ENCODE measurements at regions not wholly inside any gene's neighbourhood (a gene's known extent, or its start where the extent isn't known, plus 50 kb on each side); places are given as distances from the start of the nearest gene placed in this dataset.

DNA sequence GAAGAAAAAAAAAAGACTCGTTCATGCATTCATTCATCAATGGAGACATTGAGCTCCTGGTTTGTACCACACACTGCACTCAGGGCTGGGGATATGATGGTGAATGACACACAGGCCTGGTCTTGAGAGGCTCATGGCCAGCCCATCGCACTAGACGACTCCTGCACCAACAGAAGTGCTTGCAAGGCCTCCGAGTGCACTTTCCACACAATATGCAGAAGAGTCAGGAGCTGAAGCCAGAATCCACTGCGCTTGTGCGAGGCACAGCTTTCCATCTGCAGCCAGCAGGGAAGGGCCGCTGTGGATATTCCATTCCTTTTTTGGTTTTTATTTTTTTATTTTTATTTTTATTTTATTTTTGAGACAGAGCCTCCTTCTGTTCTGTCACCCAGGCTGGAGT, 192.4 kb downstream of the DICER1 start:
- Histone ChIP-seq H3K36me3 (no peaks in the 10 kb centered on the region), H3K4me1 (no peaks in the 10 kb centered on the region), H3K27me3 (peaks cover 0 to 6% (median 0%) of the 10 kb centered on the region in 3 donors), H3K27ac (no peak overlapping the region), H3K4me3 (no peak overlapping the region), H3K9me3 (no peaks in the 10 kb centered on the region)
- no peak for DNase-seq
- intact Hi-C loops (cut with DNase I), result no loop called here
- WGBS, 2 donors, result 83 to 90% methylated on average over 7 of the region's 7 CpGs
- TF ChIP-seq EP300 (IDR thresholded peaks at IDR 0.05), result no peak

DNA sequence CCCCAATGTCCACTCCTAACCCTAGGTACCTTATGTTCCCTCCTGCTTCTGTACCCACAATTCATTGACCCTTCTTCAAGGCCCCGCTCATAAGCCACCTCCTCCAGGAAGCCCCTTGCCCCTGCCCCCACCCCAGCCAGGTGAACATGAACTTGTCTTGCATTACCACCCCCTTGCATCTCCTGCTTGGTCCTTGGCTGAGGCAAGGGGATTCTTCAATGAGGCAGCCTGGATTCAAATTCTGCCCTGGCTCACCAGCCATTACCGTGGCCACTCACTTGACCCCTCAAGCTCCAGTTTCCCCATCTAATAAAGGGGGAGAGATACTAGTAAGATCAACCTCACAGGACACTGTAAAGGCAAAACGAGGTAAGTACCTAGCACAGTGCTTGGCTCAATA, 193.1 kb downstream of the DICER1 start:
- DNase-seq, result no peak
- intact Hi-C loops (cut with DNase I), result no loop called here
- Histone ChIP-seq H3K27ac (no peak overlapping the region), H3K4me1 (no peaks in the 10 kb centered on the region), H3K27me3 (peaks cover 0 to 6% (median 0%) of the 10 kb centered on the region in 3 donors), H3K36me3 (no peaks in the 10 kb centered on the region), H3K4me3 (no peak overlapping the region), H3K9me3 (no peaks in the 10 kb centered on the region)
- 76 to 85% methylated on average over 3 of the region's 3 CpGs for WGBS, 2 donors
- no peak for TF ChIP-seq EP300 (IDR thresholded peaks at IDR 0.05)
- TF ChIP-seq, protein P1, sequence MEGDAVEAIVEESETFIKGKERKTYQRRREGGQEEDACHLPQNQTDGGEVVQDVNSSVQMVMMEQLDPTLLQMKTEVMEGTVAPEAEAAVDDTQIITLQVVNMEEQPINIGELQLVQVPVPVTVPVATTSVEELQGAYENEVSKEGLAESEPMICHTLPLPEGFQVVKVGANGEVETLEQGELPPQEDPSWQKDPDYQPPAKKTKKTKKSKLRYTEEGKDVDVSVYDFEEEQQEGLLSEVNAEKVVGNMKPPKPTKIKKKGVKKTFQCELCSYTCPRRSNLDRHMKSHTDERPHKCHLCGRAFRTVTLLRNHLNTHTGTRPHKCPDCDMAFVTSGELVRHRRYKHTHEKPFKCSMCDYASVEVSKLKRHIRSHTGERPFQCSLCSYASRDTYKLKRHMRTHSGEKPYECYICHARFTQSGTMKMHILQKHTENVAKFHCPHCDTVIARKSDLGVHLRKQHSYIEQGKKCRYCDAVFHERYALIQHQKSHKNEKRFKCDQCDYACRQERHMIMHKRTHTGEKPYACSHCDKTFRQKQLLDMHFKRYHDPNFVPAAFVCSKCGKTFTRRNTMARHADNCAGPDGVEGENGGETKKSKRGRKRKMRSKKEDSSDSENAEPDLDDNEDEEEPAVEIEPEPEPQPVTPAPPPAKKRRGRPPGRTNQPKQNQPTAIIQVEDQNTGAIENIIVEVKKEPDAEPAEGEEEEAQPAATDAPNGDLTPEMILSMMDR (IDR thresholded peaks at IDR 0.05), result no peak
- no peak for TF ChIP-seq POLR2AphosphoS5 (IDR thresholded peaks at IDR 0.05)
- TF ChIP-seq POLR2A (IDR thresholded peaks at IDR 0.05), result no peak

DNA sequence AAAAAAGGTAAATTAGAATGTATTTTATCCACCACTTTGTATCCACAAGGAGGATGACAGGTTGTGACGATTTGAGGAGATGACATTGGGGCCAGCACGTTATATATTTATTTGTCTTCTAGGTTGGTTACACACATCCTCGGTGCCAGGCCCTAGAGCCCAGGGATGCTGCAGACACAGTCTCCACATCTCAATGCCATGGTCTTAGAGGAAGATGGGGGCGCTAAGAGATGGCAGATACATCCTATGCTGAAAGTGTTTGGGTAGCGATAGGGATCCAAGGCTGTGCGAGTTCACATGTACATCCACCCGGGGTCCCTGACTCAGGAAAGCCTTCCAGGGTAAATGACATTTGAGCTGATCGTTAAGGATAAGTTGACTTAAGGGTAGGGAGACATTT, 193.1 kb upstream of the GSC start:
- Histone ChIP-seq H3K4me3 (no peak overlapping the region), H3K27ac (no peak overlapping the region), H3K9me3 (no peaks in the 10 kb centered on the region), H3K36me3 (no peaks in the 10 kb centered on the region), H3K27me3 (peaks cover 0 to 6% (median 0%) of the 10 kb centered on the region in 3 donors), H3K4me1 (no peaks in the 10 kb centered on the region)
- intact Hi-C loops (cut with DNase I), result no loop called here
- WGBS, 2 donors, result 68 to 82% methylated on average over 8 of the region's 8 CpGs
- no peak for DNase-seq
- TF ChIP-seq, protein P1 (IDR thresholded peaks at IDR 0.05), result no peak
- no peak for TF ChIP-seq POLR2A (IDR thresholded peaks at IDR 0.05)
- no peak for TF ChIP-seq POLR2AphosphoS5 (IDR thresholded peaks at IDR 0.05)
- no peak for TF ChIP-seq EP300 (IDR thresholded peaks at IDR 0.05)

DNA sequence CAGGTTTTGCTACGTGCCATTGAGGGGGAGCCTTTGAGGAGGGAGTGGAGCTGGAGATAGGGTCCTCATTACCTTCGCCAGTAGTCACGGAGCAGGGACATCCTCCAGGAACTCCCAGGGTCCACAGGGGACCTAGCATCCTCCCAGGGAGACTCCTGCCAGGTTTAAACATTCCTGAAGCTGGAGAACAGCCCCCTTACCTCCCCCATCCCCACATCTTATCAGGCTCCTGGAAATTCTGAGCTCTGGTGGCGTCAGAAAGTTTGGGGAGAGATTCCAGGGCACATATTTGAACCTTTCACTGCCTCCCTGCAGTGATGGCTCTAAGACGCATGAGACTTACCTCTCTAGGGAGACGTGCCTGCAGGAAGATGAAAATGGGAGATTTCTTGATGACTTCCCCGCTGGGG, 192.3 kb upstream of the GSC start:
- H3K4me3 ChIP-seq, result no peak overlapping the region
- H3K27me3 ChIP-seq, result peaks cover 0 to 6% (median 0%) of the 10 kb centered on the region in 3 donors
- TF ChIP-seq POLR2A (IDR thresholded peaks at IDR 0.05) (no peak), EP300 (IDR thresholded peaks at IDR 0.05) (no peak), POLR2AphosphoS5 (IDR thresholded peaks at IDR 0.05) (no peak)
- TF ChIP-seq, protein P1 (IDR thresholded peaks at IDR 0.05), result no peak
- 54 to 58% methylated on average over 7 of the region's 7 CpGs for WGBS, 2 donors
- H3K36me3 ChIP-seq, result no peaks in the 10 kb centered on the region
- DNase-seq, result no peak
- H3K4me1 ChIP-seq, result no peaks in the 10 kb centered on the region
- H3K27ac ChIP-seq, result no peak overlapping the region
- intact Hi-C loops (cut with DNase I), result no loop called here
- no peaks in the 10 kb centered on the region for H3K9me3 ChIP-seq

DNA sequence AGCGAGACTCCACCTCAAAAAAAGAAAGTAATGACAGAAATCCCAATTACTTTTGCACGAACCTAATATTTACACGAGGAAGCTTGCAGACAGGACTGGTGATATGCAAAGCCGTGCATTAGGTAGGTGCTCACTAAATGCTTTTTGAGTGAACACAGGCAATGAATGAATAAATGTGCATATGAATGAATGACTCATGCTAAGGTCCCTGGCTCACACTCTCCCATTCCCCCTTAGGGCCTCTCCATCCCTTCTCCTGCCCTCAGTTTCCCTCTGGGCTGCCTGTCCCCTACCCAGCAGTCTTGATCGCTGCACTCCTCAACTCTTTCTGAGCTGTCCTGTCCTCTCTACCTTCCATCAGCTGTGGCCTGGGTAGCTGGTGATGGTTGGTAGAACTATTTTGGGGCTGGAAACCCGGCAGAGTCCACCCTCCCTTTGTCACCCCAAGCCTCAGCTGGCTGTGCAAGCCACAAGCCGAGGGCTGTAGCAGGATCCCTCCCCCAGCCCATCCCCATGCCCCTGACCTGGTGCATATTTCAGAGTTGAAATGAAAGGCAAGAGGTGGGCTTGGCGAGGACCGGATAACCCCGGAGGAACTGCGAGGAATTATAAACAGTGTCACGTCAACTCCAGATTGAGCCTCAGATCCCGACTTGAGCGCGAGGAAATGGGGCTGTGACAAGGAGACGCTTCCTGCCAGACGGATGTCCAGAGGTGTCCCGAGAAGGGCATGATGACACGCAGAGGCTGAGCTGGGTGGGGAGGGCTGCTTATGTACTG, 191.7 kb upstream of the GSC start:
- no peak for DNase-seq
- Histone ChIP-seq H3K27me3 (peaks cover 0 to 6% (median 0%) of the 10 kb centered on the region in 3 donors), H3K27ac (no peak overlapping the region), H3K4me1 (no peaks in the 10 kb centered on the region), H3K36me3 (no peaks in the 10 kb centered on the region), H3K9me3 (no peaks in the 10 kb centered on the region), H3K4me3 (no peak overlapping the region)
- 54 to 62% methylated on average over 19 of the region's 19 CpGs for WGBS, 2 donors
- no peak for TF ChIP-seq POLR2A (IDR thresholded peaks at IDR 0.05)
- TF ChIP-seq, protein P1 (IDR thresholded peaks at IDR 0.05), result no peak
- TF ChIP-seq EP300 (IDR thresholded peaks at IDR 0.05), result no peak
- TF ChIP-seq POLR2AphosphoS5 (IDR thresholded peaks at IDR 0.05), result no peak
- intact Hi-C loops (cut with DNase I), result no loop called here
